ENCODE measurements at regions not wholly inside any gene's neighbourhood (a gene's known extent, or its start where the extent isn't known, plus 50 kb on each side); places are given as distances from the start of the nearest gene placed in this dataset.

DNA sequence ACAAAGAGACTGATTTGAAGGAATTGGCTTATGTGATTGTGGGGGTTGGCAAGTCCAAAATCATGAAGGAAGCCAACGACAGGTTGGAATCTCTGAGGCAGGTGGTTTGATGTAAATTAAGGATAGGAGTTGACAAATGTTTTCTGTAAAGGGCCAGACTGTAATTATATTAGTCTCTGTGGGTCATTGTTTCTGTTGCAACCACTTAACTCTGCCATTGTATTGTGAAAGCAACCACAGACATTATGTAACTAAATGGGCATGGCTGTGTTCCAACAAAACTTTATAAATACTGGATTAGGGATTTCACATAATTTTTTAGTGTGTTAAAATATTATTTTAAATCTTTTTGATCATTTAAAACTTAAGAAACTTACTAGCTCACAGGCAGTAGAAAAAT lies 199.2 kb upstream of the MYLIP start:
- H3K27me3 Mint-ChIP-seq (ENCODE audit: insufficient read depth, unreplicated experiment) = no peaks in the 10 kb centered on the region
- H3K9me3 Mint-ChIP-seq (ENCODE audit: unreplicated experiment) = peaks cover 6% of the 10 kb centered on the region
- BruUV-seq (replicated peaks) = no TSS peak
- TF ChIP-seq, protein P1, sequence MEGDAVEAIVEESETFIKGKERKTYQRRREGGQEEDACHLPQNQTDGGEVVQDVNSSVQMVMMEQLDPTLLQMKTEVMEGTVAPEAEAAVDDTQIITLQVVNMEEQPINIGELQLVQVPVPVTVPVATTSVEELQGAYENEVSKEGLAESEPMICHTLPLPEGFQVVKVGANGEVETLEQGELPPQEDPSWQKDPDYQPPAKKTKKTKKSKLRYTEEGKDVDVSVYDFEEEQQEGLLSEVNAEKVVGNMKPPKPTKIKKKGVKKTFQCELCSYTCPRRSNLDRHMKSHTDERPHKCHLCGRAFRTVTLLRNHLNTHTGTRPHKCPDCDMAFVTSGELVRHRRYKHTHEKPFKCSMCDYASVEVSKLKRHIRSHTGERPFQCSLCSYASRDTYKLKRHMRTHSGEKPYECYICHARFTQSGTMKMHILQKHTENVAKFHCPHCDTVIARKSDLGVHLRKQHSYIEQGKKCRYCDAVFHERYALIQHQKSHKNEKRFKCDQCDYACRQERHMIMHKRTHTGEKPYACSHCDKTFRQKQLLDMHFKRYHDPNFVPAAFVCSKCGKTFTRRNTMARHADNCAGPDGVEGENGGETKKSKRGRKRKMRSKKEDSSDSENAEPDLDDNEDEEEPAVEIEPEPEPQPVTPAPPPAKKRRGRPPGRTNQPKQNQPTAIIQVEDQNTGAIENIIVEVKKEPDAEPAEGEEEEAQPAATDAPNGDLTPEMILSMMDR (IDR thresholded peaks at IDR 0.05; ENCODE audit: unreplicated experiment) = no peak
- no peak overlapping the region for H3K27ac Mint-ChIP-seq (ENCODE audit: low read depth, unreplicated experiment)
- H3K36me3 Mint-ChIP-seq (ENCODE audit: insufficient read depth, unreplicated experiment) = no peaks in the 10 kb centered on the region
- peaks cover 6% of the 10 kb centered on the region for H3K4me1 Mint-ChIP-seq (ENCODE audit: insufficient read depth, unreplicated experiment)
- DNase-seq (ENCODE audit: unreplicated experiment) = peak; percentile 72
- CTCF ChIA-PET = no interaction called here
- intact Hi-C loops (cut with micrococcal nuclease) = no loop called here
- POLR2A ChIA-PET = interaction anchor here (0.7 to 1.9 kb wide), 2 partner anchors 30 to 199 kb away, joined by 3 to 5 read pairs; partner anchors contain the start of gene MYLIP
- H3K4me3 Mint-ChIP-seq (ENCODE audit: unreplicated experiment) = no peak overlapping the region

DNA sequence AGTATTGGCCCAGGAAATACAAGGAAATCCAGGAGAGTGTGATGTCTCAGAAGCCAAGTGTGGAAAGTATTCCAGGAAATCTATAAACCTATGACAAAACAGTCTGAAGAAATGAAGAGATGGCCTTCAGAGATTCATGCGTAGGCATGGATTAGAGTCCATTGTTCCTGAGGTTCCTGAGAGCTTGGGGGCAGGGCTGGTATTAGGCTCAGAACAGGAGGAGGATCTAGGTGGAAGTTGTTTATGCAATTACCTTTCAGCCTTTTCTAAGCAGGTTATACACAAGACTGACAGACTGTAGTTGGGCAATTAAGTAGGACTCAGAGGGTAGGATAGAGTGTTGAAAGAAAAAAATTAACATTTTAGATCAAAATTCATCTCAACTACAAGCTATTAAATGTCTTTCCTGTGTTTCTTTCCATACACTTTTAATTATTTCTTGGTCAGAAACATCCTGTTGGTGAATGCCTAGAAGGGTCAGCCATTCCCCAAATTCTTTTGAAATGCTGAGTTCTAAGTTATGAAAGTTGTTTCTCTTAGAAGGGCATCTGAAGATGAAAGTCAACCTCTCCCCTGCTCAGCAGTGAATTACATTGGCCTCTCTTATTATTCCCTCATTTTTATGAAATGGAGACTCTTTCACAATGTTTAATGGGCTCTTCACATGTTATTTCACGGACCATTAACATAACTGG lies 201.2 kb upstream of the MYLIP start:
- Mint-ChIP-seq H3K36me3 (ENCODE audit: insufficient read depth, unreplicated experiment) (no peaks in the 10 kb centered on the region), H3K9me3 (ENCODE audit: unreplicated experiment) (peaks cover 6% of the 10 kb centered on the region), H3K27ac (ENCODE audit: low read depth, unreplicated experiment) (no peak overlapping the region), H3K27me3 (ENCODE audit: insufficient read depth, unreplicated experiment) (no peaks in the 10 kb centered on the region), H3K4me1 (ENCODE audit: insufficient read depth, unreplicated experiment) (peaks cover 6% of the 10 kb centered on the region), H3K4me3 (ENCODE audit: unreplicated experiment) (no peak overlapping the region)
- CTCF ChIA-PET = no interaction called here
- POLR2A ChIA-PET = no interaction called here
- no TSS peak for BruUV-seq (replicated peaks)
- intact Hi-C loops (cut with micrococcal nuclease) = no loop called here
- TF ChIP-seq, protein P1 (IDR thresholded peaks at IDR 0.05; ENCODE audit: unreplicated experiment) = no peak
- no peak for DNase-seq (ENCODE audit: unreplicated experiment)

GRCh38 chr6:15926256-15926655 lies 202.6 kb upstream of the MYLIP start:
- TF ChIP-seq, protein P1 (IDR thresholded peaks at IDR 0.05; ENCODE audit: unreplicated experiment) = no peak
- Mint-ChIP-seq H3K27me3 (ENCODE audit: insufficient read depth, unreplicated experiment) (no peaks in the 10 kb centered on the region), H3K9me3 (ENCODE audit: unreplicated experiment) (peaks cover 4% of the 10 kb centered on the region), H3K36me3 (ENCODE audit: insufficient read depth, unreplicated experiment) (no peaks in the 10 kb centered on the region), H3K4me1 (ENCODE audit: insufficient read depth, unreplicated experiment) (peaks cover 6% of the 10 kb centered on the region), H3K4me3 (ENCODE audit: unreplicated experiment) (no peak overlapping the region), H3K27ac (ENCODE audit: low read depth, unreplicated experiment) (no peak overlapping the region)
- no TSS peak for BruUV-seq (replicated peaks)
- ChIA-PET POLR2A (no interaction called here), CTCF (interaction anchor here (0.6 kb wide), 1 partner anchor 1159 kb away, joined by 3 read pairs; no protein-coding TSS in a partner anchor)
- no peak for DNase-seq (ENCODE audit: unreplicated experiment)
- intact Hi-C loops (cut with micrococcal nuclease) = no loop called here

DNA sequence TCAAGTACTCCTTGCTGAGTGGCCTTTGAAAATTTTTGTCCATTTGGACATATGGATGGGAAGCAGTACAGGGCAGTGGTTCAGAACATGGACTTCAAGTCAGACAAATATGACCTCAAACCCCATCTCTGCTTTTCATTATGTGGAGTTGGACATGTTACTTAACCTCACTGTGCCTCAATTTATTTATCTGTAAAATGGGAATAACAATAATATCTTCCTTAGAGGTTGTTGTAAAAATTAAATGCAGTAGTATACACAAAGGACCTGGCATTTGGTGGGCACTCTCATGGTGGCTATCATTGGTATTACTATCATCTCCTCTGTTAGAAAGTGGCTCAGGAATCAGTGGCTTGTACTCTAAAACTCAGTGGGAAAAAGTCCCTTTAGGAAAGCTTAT lies 204.0 kb upstream of the MYLIP start:
- H3K27ac Mint-ChIP-seq (ENCODE audit: low read depth, unreplicated experiment) = no peak overlapping the region
- intact Hi-C loops (cut with micrococcal nuclease) = no loop called here
- CTCF ChIA-PET = no interaction called here
- POLR2A ChIA-PET = no interaction called here
- H3K4me1 Mint-ChIP-seq (ENCODE audit: insufficient read depth, unreplicated experiment) = peaks cover 6% of the 10 kb centered on the region
- TF ChIP-seq, protein P1 (IDR thresholded peaks at IDR 0.05; ENCODE audit: unreplicated experiment) = no peak
- no peaks in the 10 kb centered on the region for H3K9me3 Mint-ChIP-seq (ENCODE audit: unreplicated experiment)
- H3K36me3 Mint-ChIP-seq (ENCODE audit: insufficient read depth, unreplicated experiment) = peaks cover 4% of the 10 kb centered on the region
- DNase-seq (ENCODE audit: unreplicated experiment) = no peak
- H3K4me3 Mint-ChIP-seq (ENCODE audit: unreplicated experiment) = no peak overlapping the region
- H3K27me3 Mint-ChIP-seq (ENCODE audit: insufficient read depth, unreplicated experiment) = no peaks in the 10 kb centered on the region
- no TSS peak for BruUV-seq (replicated peaks)

Measured in MCF 10A (cell line).